Esophagus squamous epithelium (tissue), 4 donors: ENCODE measurements at regions not wholly inside any gene's neighbourhood (a gene's known extent, or its start where the extent isn't known, plus 50 kb on each side); places are given as distances from the start of the nearest gene placed in this dataset.

Source experiments
- CTCF ChIP-seq, 6 experiments: fragments of 450-650 bp in 4 of 6; fragments of 200-600 bp in 2 of 6; sonication (generic) in 2 of 6; IDR thresholded peaks; one replicate each; pipeline ENCODE4 v1.5.1; 2016 to 2019; ENCODE audit warnings: antibody characterized with exemption in 6 of 6, mild to moderate bottlenecking in 4 of 6, moderate library complexity in 4 of 6
- POLR2A ChIP-seq, 4 donors: fragments of 450-650 bp; IDR thresholded peaks; one replicate each; pipeline ENCODE4 v1.6.1; 2017; ENCODE audit warnings: antibody characterized with exemption in 4 of 4, mild to moderate bottlenecking in 4 of 4, moderate library complexity in 3 of 4

GRCh38 chr9:726005-726404 lies 115.5 kb upstream of the DMRT1 start:
- TF ChIP-seq CTCF (IDR thresholded peaks at IDR 0.05) (no peak), POLR2A (IDR thresholded peaks at IDR 0.05) (no peak)
